Testis (tissue), 2 donors: ENCODE measurements at regions not wholly inside any gene's neighbourhood (a gene's known extent, or its start where the extent isn't known, plus 50 kb on each side); places are given as distances from the start of the nearest gene placed in this dataset.
"Not testable (repeated sequence)": the region's sequence is repeated elsewhere in the genome, so short reads cannot be mapped to it uniquely, and the experiment has no call there.

ENCODE experiments used
- CTCF ChIP-seq, 3 experiments: fragments of 450-650 bp in 2 of 3; fragments of 200-600 bp in 1 of 3; sonication (generic) in 1 of 3; IDR thresholded peaks; one replicate each; pipeline ENCODE4 v1.5.1; 2016 to 2019; ENCODE audit warnings: antibody characterized with exemption in 3 of 3, mild to moderate bottlenecking in 2 of 3, moderate library complexity in 1 of 3
- POLR2A ChIP-seq: fragments of 450-650 bp; IDR thresholded peaks from one replicate; pipeline ENCODE4 v1.6.1; 2017; ENCODE audit warnings: antibody characterized with exemption, mild to moderate bottlenecking, moderate library complexity

DNA sequence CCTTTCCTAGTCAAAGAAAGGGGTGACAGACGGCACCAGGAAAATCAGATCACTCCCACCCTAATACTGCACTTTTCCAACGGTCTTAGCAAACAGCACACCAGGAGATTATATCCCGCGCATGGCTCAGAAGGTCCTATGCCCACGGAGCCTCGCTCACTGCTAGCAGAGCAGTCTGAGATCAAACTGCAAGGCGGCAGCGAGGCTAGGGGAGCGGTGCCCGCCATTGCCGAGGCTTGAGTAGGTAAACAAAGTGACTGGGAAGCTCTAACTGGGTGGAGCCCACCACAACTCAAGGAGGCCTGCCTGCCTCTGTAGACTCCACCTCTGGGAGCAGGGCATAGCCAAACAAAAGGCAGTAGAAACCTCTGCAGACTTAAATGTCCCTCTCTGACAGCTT is 233.9 kb downstream of the DPY19L2 start:
- not testable (repeated sequence) for TF ChIP-seq CTCF (IDR thresholded peaks at IDR 0.05); POLR2A
